ENCODE measurements at regions not wholly inside any gene's neighbourhood (a gene's known extent, or its start where the extent isn't known, plus 50 kb on each side); places are given as distances from the start of the nearest gene placed in this dataset.
"Not testable (repeated sequence)": the region's sequence is repeated elsewhere in the genome, so short reads cannot be mapped to it uniquely, and the experiment has no call there.

GRCh38 chr12:112616469-112617152 lies 174.9 kb upstream of the RPH3A start:
- no peak for DNase-seq (ENCODE audit: low read depth)

- no peak for DNase-seq (ENCODE audit: low read depth)
Measured at GRCh38 chr12:112617153-112617505, 174.4 kb upstream of the RPH3A start.

- DNase-seq (ENCODE audit: low read depth), result no peak
Measured at GRCh38 chr12:112627851-112628250, 163.7 kb upstream of the RPH3A start.

- DNase-seq (ENCODE audit: low read depth), result not testable (repeated sequence)
Measured at GRCh38 chr12:112631974-112632373, 159.6 kb upstream of the RPH3A start.

- DNase-seq (ENCODE audit: low read depth), result no peak
Measured at GRCh38 chr12:112635036-112635435, 156.5 kb upstream of the RPH3A start.

- no peak for DNase-seq (ENCODE audit: low read depth)
Measured at GRCh38 chr12:112638420-112638819, 153.1 kb upstream of the RPH3A start.

- no peak for DNase-seq (ENCODE audit: low read depth)
Measured at GRCh38 chr12:112645586-112645985, 146.0 kb upstream of the RPH3A start.

GRCh38 chr12:112656141-112656540 lies 135.4 kb upstream of the RPH3A start:
- DNase-seq (ENCODE audit: low read depth), result no peak

- DNase-seq (ENCODE audit: low read depth), result peak; percentile 4
Measured at GRCh38 chr12:112664569-112664968, 127.0 kb upstream of the RPH3A start.

GRCh38 chr12:112665958-112666357 lies 125.6 kb upstream of the RPH3A start:
- DNase-seq (ENCODE audit: low read depth), result no peak

GRCh38 chr12:112671564-112671963 lies 120.0 kb upstream of the RPH3A start:
- no peak for DNase-seq (ENCODE audit: low read depth)

GRCh38 chr12:112674539-112674938 lies 117.0 kb upstream of the RPH3A start:
- no peak for DNase-seq (ENCODE audit: low read depth)

- no peak for DNase-seq (ENCODE audit: low read depth)
Measured at GRCh38 chr12:112676507-112676906, 115.0 kb upstream of the RPH3A start.

GRCh38 chr12:112677050-112677765 lies 114.3 kb upstream of the RPH3A start:
- no peak for DNase-seq (ENCODE audit: low read depth)

- DNase-seq (ENCODE audit: low read depth), result no peak
Measured at GRCh38 chr12:112680993-112681392, 110.6 kb upstream of the RPH3A start.

GRCh38 chr12:112682586-112682985 lies 109.0 kb upstream of the RPH3A start:
- DNase-seq (ENCODE audit: low read depth), result peak; percentile 1

- no peak for DNase-seq (ENCODE audit: low read depth)
Measured at GRCh38 chr12:112684742-112685141, 106.8 kb upstream of the RPH3A start.

- DNase-seq (ENCODE audit: low read depth), result no peak
Measured at GRCh38 chr12:112685321-112685720, 106.2 kb upstream of the RPH3A start.

GRCh38 chr12:112686373-112686772 lies 105.2 kb upstream of the RPH3A start:
- peak; percentile 3 for DNase-seq (ENCODE audit: low read depth)

- DNase-seq (ENCODE audit: low read depth), result no peak
Measured at GRCh38 chr12:112694065-112694464, 97.5 kb upstream of the RPH3A start.

- DNase-seq (ENCODE audit: low read depth), result not testable (repeated sequence)
Measured at GRCh38 chr12:112697441-112697840, 94.1 kb upstream of the RPH3A start.

GRCh38 chr12:112705037-112705632 lies 86.4 kb upstream of the RPH3A start:
- no peak for DNase-seq (ENCODE audit: low read depth)

- DNase-seq (ENCODE audit: low read depth), result peak; percentile 1
Measured at GRCh38 chr12:112710414-112710813, 81.1 kb upstream of the RPH3A start.

All from EH (cell line).